A549 (cell line): ENCODE measurements at regions not wholly inside any gene's neighbourhood (a gene's known extent, or its start where the extent isn't known, plus 50 kb on each side); places are given as distances from the start of the nearest gene placed in this dataset.

Experiments used
- BHLHE40 ChIP-seq: IDR thresholded peaks from 2 replicates; pipeline ENCODE4 v1.6.1; 2012; ENCODE audit warnings: low read depth, low read length, inconsistent platforms
- CEBPB ChIP-seq, 2 experiments: fragments of >200 bp in 1 of 2; sonication (Bioruptor Twin) in 1 of 2; formaldehyde crosslinking in 1 of 2; IDR thresholded peaks; 2 replicates each; pipeline ENCODE4 v1.6.1; 2012 to 2016
- ESRRA ChIP-seq: fragments of 150-350 bp; IDR thresholded peaks from 2 replicates; pipeline ENCODE4 v1.6.1; 2014; ENCODE audit warnings: mild to moderate bottlenecking, low read length, borderline replicate concordance
- FOSL2 ChIP-seq, 2 experiments: fragments of 450-650 bp in 1 of 2; fragments of >200 bp in 1 of 2; sonication (Bioruptor Twin) in 1 of 2; formaldehyde crosslinking; IDR thresholded peaks; 2 replicates each; pipeline versions ENCODE4 v1.5.0 to v1.6.1; 2016 to 2020; ENCODE audit warnings: mild to moderate bottlenecking in 1 of 2, moderate library complexity in 1 of 2
- HDAC2 ChIP-seq: fragments of 200-600 bp; sonication (generic); IDR thresholded peaks from 2 replicates; pipeline ENCODE4 v1.6.1; 2016
- KDM1A ChIP-seq: fragments of 200-600 bp; sonication (generic); IDR thresholded peaks from 2 replicates; pipeline ENCODE4 v1.6.1; 2016; ENCODE audit warnings: low read depth, mild to moderate bottlenecking
- PHF8 ChIP-seq: fragments of 200-600 bp; sonication (generic); IDR thresholded peaks from 2 replicates; pipeline ENCODE4 v1.6.1; 2016; ENCODE audit warnings: low read depth, mild to moderate bottlenecking, antibody characterized with exemption, moderate library complexity, borderline replicate concordance
- POLR2A ChIP-seq: IDR thresholded peaks from 2 replicates; pipeline ENCODE4 v1.6.1; 2012; ENCODE audit warnings: mild to moderate bottlenecking, low read length
- RFX5 ChIP-seq: fragments of 450-650 bp; IDR thresholded peaks from 2 replicates; pipeline ENCODE4 v1.7.1; 2014; ENCODE audit warnings: antibody characterized with exemption, mild to moderate bottlenecking, moderate library complexity
- TF ChIP-seq, protein P1 (sequence below): fragments of >200 bp; sonication (Bioruptor Twin); formaldehyde crosslinking; IDR thresholded peaks from 3 replicates; pipeline ENCODE4 v1.5.1; 2016
- TF ChIP-seq, protein P2 (sequence below): IDR thresholded peaks from 2 replicates; pipeline ENCODE4 v1.6.1; 2012; ENCODE audit warnings: low read depth, borderline replicate concordance
- TF ChIP-seq, protein P3 (sequence below): IDR thresholded peaks from 2 replicates; pipeline ENCODE4 v1.6.1; 2012
- TF ChIP-seq, protein P4 (sequence below): fragments of 450-650 bp; IDR thresholded peaks from 2 replicates; pipeline ENCODE4 v1.6.1; 2014; ENCODE audit warnings: antibody characterized with exemption
- TF ChIP-seq, protein P5 (sequence below): IDR thresholded peaks from 2 replicates; pipeline ENCODE4 v1.6.1; 2012

DNA sequence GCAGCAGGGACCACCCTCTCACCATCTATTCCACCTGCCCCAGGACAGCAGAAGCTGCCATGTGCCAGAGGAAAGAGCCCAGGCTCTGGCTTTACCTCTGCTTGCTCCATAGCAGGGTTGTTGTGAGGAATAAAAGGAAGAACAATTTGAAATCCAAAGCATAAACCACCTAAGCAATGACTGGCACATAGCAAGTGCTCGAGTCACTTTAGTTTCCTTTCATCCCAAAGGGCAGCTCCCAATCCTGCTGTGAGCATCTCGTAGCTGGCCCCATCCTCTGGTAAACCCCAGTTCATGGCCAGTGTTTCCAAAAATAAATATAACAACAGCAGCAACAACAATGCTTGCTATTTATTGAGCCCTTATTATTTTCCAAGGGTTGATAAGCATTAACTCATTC lies 923.5 kb downstream of the EPHA4 start:
- TF ChIP-seq FOSL2 (IDR thresholded peaks at IDR 0.05): no peak
- no peak for TF ChIP-seq FOSL2 (CRISPR knock-in tag; IDR thresholded peaks at IDR 0.05)
- TF ChIP-seq, protein P1, sequence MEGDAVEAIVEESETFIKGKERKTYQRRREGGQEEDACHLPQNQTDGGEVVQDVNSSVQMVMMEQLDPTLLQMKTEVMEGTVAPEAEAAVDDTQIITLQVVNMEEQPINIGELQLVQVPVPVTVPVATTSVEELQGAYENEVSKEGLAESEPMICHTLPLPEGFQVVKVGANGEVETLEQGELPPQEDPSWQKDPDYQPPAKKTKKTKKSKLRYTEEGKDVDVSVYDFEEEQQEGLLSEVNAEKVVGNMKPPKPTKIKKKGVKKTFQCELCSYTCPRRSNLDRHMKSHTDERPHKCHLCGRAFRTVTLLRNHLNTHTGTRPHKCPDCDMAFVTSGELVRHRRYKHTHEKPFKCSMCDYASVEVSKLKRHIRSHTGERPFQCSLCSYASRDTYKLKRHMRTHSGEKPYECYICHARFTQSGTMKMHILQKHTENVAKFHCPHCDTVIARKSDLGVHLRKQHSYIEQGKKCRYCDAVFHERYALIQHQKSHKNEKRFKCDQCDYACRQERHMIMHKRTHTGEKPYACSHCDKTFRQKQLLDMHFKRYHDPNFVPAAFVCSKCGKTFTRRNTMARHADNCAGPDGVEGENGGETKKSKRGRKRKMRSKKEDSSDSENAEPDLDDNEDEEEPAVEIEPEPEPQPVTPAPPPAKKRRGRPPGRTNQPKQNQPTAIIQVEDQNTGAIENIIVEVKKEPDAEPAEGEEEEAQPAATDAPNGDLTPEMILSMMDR: no peak
- no peak for TF ChIP-seq PHF8
- TF ChIP-seq RFX5: no peak
- TF ChIP-seq, protein P2, sequence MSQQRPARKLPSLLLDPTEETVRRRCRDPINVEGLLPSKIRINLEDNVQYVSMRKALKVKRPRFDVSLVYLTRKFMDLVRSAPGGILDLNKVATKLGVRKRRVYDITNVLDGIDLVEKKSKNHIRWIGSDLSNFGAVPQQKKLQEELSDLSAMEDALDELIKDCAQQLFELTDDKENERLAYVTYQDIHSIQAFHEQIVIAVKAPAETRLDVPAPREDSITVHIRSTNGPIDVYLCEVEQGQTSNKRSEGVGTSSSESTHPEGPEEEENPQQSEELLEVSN: no peak
- TF ChIP-seq KDM1A: no peak
- TF ChIP-seq, protein P3, sequence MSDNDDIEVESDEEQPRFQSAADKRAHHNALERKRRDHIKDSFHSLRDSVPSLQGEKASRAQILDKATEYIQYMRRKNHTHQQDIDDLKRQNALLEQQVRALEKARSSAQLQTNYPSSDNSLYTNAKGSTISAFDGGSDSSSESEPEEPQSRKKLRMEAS: no peak
- no peak for TF ChIP-seq CEBPB (IDR thresholded peaks at IDR 0.05)
- TF ChIP-seq, protein P4, sequence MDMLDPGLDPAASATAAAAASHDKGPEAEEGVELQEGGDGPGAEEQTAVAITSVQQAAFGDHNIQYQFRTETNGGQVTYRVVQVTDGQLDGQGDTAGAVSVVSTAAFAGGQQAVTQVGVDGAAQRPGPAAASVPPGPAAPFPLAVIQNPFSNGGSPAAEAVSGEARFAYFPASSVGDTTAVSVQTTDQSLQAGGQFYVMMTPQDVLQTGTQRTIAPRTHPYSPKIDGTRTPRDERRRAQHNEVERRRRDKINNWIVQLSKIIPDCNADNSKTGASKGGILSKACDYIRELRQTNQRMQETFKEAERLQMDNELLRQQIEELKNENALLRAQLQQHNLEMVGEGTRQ: no peak
- no peak for TF ChIP-seq POLR2A
- TF ChIP-seq, protein P5, sequence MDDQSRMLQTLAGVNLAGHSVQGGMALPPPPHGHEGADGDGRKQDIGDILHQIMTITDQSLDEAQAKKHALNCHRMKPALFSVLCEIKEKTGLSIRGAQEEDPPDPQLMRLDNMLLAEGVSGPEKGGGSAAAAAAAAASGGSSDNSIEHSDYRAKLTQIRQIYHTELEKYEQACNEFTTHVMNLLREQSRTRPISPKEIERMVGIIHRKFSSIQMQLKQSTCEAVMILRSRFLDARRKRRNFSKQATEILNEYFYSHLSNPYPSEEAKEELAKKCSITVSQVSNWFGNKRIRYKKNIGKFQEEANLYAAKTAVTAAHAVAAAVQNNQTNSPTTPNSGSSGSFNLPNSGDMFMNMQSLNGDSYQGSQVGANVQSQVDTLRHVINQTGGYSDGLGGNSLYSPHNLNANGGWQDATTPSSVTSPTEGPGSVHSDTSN: no peak
- TF ChIP-seq HDAC2: no peak
- TF ChIP-seq ESRRA: no peak
- TF ChIP-seq BHLHE40: no peak
